ENCODE measurements at regions not wholly inside any gene's neighbourhood (a gene's known extent, or its start where the extent isn't known, plus 50 kb on each side); places are given as distances from the start of the nearest gene placed in this dataset.
A peak's percentile ranks its signal among the peaks of the same experiment; 100 is the strongest.

DNA sequence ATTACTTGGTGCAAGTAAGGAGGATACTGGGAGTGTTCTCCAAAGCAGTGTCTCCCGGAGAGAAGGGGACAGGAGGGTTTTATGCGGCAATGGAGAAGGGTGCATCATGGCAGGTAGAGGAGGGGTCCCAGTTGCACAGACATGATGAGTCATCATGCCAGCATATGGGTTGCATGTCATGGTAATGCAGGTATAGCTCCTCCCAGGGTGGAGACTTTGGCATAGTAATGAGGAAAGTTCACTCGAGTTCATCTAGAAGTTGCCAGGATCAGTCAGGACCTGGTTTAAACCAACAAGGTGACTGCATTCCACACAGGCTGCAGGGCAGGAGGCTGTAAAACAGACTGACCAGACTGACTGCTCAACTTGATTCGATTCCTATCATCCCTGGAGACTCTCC, 355.7 kb upstream of the DUSP10 start:
- no peak for DNase-seq

DNA sequence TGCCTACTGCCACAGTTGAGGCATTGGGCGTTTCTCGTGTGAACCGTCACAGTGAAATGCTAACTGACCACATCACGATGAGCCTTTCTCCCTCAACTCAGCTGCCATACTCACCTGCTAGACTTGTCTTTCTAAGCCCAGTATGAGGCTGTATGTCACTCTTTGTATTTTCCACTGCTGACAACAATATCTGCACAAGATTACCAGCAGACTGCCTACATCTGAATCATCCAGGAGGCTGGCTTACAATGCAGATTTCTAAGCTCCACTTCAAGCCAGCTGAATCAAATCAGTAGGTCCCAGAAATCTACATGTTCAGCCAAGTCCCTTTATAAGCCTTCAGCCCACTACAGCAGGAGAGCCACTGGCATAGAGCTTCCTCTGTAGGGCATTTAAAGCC, 355.0 kb upstream of the DUSP10 start:
- DNase-seq: no peak

DNA sequence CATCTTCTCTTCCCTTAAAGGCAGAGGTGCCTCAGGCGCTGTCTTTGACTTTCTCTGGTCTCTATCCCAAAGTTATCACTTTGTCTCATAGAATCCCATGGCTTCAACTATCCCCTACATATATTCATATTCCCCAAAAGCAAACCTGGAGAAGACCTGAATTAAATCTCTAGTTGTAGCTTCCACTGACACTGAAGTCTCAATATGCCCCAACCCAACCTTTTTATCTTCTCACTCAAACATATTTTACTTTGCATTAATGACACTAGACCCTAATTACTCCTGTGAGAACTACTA, 354.5 kb upstream of the DUSP10 start:
- no peak for DNase-seq

DNA sequence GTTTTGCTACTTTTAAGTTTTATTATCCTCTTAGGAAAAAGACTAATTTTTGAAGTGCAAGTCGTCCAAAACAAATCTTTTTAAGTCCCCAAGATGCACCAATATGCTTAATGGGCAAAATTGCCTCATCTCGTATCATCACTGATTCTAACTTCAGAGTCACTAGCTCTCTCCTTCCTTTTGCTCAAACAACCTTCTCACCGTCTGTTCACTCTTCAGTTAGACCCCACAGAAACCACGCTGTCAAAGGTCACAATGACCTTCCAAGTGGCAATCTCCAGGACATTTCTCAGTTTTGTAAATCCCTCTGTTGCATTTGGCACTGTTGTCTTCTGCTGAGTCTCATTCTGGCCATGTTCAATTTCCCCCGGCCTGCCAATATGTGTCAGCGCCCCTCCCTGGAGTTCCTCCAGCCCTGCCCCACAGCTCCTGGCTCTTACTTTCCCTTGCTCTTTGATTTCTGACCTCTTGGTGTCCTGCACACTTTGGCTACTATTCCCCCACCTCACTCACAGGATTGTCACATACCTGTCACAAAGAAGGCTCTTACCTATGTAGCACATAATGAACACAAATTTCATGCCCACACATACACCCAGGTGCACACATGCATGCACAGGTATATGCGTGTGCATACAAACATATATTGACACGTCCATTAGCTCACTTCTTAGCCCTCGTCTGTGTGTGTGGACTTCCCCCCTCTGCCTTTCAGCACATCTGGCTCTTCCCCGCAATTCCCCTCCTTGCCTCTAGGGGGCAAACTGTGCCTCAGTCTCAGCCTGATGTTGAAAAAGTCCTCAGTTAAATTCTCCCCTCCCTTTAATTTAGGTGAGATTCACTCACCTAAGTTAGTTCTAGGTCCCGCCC, 354.0 kb upstream of the DUSP10 start:
- DNase-seq: peak; percentile 61

DNA sequence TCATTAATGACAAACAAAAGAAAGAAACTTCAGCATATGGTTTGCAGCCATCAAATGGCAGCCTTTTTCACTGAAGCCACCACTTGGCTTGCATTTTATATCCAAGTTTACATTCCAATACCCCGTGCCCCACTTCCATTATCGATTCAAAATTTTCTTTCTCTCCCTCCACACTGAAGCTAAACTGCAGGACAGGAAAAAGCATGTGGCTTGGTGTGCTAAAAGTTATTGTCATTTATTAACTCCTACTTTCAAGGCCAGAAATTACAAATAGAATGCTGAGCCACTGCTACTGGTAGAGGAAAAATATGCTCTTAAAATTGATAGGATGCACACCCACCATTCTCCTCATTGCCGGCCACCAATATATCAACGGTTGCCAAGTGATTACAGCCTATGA, 351.6 kb upstream of the DUSP10 start:
- no peak for DNase-seq

DNA sequence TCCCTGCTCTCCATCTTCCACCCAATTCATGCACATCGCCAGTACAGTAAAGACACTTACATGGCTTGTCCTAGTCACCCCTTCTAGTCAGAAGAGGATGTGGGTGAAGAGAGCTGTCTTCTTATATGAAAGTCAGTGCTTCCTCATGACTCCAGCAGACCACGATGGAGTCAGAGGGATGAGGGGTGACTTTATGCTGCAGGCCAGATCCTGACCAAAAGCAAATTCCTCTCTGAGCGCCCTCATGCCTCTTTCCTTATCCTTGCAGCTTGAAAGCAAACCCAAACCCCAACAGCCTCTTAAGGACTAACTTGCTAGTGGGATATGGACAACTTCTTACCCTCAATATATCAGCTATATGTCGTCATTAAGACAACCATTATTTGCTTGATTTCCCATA, 348.2 kb upstream of the DUSP10 start:
- DNase-seq: no peak

GRCh38 chr1:222087221-222087920, 345.5 kb upstream of the DUSP10 start:
- no peak for DNase-seq

GRCh38 chr1:222084996-222085395, 343.1 kb upstream of the DUSP10 start:
- no peak for DNase-seq

- no peak for DNase-seq
Measured at GRCh38 chr1:222084048-222084447, 342.2 kb upstream of the DUSP10 start.

DNA sequence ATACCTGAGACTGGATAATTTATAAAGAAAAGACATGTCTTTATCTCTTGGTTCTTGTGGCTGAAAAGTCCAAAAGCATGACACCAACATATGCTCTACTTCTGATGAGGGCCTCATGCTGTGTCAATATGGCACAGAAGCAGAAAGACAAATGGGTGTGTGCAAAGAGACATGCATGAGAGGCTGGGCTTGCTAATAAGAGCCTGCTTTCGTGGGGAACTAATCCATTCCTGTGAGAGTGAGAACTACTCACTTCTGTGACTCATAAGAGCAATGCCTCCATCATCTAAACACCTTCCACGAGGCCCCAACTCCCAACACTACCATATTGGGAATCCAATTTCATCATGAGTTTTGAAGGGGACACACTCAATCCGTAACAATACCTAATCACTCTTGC, 340.0 kb upstream of the DUSP10 start:
- DNase-seq: no peak

DNA sequence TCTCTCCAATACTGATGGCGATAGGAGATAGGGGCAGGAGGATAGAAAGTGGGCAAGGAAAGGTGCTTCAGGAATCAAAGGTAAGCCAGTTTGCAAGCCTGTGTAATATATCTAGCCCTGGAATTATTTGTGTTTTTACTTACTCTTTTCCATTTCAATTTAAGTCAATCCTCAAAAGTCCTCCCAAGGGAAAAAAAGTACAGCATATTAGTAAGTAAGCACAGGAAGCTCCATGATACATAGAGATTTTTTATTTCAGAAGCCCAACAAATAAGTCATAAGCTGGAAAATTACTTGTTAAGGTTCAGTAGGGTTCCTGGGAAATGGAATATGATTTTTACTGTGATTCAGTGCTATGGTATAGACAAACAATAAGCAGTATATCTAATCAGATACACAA, 337.7 kb upstream of the DUSP10 start:
- no peak for DNase-seq

- DNase-seq: no peak
Measured at GRCh38 chr1:222077206-222077605, 335.3 kb upstream of the DUSP10 start.

DNA sequence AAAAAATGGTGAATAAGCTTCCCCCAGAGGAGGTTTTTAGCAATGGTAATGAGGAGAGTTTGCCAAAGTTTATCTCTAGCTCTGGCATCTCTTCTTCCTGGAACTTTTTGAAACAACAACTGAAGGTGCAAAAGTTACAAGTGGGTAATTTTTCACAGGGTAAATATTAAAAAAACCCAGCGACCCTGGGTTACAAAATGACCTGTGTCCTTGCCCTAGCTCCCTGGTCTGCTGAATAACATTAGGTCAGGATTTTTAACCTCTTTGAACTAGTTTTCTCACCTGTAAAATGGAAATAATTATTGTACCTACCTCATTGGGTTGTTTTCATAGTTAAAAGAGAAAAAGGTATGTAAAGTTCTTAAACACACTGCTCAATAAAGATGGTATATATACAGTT, 332.4 kb upstream of the DUSP10 start:
- DNase-seq: no peak

DNA sequence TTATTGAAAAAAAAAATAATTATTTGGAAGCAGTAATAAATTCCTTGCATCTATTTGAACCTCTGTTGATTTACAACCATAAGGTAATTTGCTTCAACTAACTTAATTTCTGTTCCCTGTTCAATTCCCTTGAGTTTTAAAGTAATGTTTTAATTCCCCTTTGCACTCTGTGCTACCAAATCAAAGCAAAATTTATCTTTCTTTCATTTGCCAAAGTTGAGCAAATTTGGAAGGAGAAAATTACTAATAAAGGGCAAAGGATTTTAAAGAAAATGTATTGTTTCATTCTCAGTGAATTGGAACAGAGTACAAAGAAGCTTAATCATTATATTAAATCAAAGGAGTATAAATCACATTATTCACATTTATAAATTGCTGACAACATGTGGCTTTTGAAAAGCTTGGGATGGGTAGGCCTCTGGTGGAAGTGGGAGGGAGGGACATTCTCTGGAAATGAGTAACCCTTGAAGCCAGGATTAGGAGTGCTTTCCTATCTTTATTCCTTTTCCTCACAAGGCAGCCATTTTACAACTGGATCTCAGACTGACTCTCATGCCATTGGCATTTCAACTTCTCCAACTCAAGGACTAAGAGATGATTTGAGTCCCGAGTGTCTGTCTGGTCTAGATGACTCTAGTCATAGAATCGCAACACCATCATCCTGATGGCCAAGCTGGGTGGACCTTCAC, 331.6 kb upstream of the DUSP10 start:
- no peak for DNase-seq

- no peak for DNase-seq
Measured at GRCh38 chr1:222071387-222071786, 329.5 kb upstream of the DUSP10 start.

DNA sequence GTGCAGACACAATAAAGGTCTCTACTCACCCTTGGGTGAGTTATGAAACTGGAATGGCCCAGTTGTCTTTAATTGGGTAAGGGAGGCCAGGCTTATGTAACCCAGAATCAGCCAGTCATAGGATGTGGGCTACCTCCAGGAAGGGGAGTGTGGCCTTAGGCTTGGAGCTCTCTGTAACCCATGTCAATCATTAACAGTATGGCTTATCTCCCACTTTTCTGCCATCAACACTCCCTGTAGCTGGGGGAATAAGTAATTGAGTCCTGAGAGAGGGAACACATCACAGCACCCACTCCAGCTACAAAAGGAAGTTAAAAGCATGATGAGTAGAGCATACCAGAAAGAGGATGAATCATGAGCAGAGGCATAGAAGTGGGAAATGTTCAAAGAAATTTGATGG, 327.0 kb upstream of the DUSP10 start:
- DNase-seq: no peak

- DNase-seq: no peak
Measured at GRCh38 chr1:222068101-222068500, 326.2 kb upstream of the DUSP10 start.

GRCh38 chr1:222066539-222066938, 324.6 kb upstream of the DUSP10 start:
- no peak for DNase-seq

- no peak for DNase-seq
Measured at GRCh38 chr1:222065234-222065633, 323.3 kb upstream of the DUSP10 start.

- DNase-seq: no peak
Measured at GRCh38 chr1:222064388-222065211, 322.7 kb upstream of the DUSP10 start.

DNA sequence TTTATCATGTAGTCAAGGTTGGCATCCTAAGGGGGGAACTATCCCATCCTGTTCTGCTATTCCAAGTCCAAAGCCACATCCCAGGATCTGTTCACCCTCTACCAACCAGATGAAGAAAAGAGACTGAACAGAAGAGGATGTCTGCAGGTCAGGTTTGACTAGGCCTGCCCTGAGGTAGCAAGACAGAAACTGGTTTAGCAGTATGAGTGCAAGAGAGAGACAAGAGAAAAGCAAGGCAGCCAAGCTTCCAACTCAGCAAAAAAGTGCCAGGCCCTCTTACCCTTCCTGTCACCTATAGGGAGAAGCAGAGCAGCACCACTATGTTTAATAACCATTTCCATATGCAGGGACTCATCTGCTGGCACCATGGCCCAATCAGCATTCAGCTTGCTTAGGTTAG, 320.8 kb upstream of the DUSP10 start:
- DNase-seq: no peak

GRCh38 chr1:222061711-222062359, 319.9 kb upstream of the DUSP10 start:
- no peak for DNase-seq

Data from activated CD8-positive, alpha-beta memory T cell treated with anti-CD3 and anti-CD28 coated beads, Interleukin-2, amount 50 U/mL, for 4 hours (primary cell).